ENCODE measurements at regions not wholly inside any gene's neighbourhood (a gene's known extent, or its start where the extent isn't known, plus 50 kb on each side); places are given as distances from the start of the nearest gene placed in this dataset.

GRCh38 chr15:96974761-96975160 lies 644.3 kb downstream of the NR2F2 start (continued):
- TF ChIP-seq ZNF557 (CRISPR knock-in tag; IDR thresholded peaks at IDR 0.05): no peak

DNA sequence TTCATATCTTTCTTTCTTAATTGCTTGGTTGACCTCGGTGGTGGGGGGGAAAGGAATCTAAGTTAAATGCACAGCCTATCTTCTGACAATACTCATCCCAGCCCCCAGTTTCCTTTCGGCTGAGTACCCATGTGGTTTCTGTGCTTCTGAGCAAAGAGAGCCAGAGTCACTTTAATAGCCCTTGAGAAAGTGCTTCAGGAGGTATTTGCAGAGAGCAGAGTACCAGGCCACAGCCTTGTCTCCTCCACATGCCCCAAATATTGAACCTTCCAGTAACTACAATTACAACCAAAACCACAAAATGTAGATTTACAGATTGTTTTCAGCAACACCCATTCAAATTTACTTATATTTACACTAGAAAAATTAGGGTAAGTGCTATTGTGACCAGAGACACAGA lies 647.4 kb downstream of the NR2F2 start:
- Histone ChIP-seq H3K4me2 (ENCODE audit: low read depth, low read length) (no peak overlapping the region), H3K27me3 (ENCODE audit: control insufficient read depth in 1 of 2, insufficient read depth in 2 of 2, low read length in 2 of 2) (no peaks in the 10 kb centered on the region), H3K4me1 (ENCODE audit: insufficient read depth, low read length) (no peaks in the 10 kb centered on the region), H3K9me3 (ENCODE audit: low read length) (peaks cover 60% of the 10 kb centered on the region), H3K36me3 (replicated peaks in 1 of 2; ENCODE audit: control insufficient read depth in 1 of 2, insufficient read depth in 2 of 2, low read length in 2 of 2) (no peaks in the 10 kb centered on the region), H3K4me3 (replicated peaks in 1 of 3; ENCODE audit: insufficient read depth in 1 of 3, low read depth in 2 of 3, low read length in 3 of 3) (no peak overlapping the region), H4K20me1 (ENCODE audit: insufficient read depth, low read length) (no peaks in the 10 kb centered on the region), H3K9ac (ENCODE audit: insufficient read depth, low read depth, low read length) (no peak overlapping the region), H3K27ac (ENCODE audit: extremely low read length, insufficient read depth, low read length) (no peak overlapping the region), H3K79me2 (ENCODE audit: insufficient read depth, low read length) (no peaks in the 10 kb centered on the region), H2AFZ (ENCODE audit: low read length) (no peak overlapping the region)
- ATAC-seq: no peak
- TF ChIP-seq ZNF510 (CRISPR knock-in tag; IDR thresholded peaks at IDR 0.05; ENCODE audit: low read depth) (no peak), MIXL1 (CRISPR knock-in tag; IDR thresholded peaks at IDR 0.05) (no peak), BRCA1 (CRISPR knock-in tag; IDR thresholded peaks at IDR 0.05) (no peak), NCOR1 (IDR thresholded peaks at IDR 0.05; ENCODE audit: borderline replicate concordance, low read length) (no peak), REL (CRISPR knock-in tag; conservative IDR thresholded peaks at IDR 0.05) (no peak), SP2 (CRISPR knock-in tag; IDR thresholded peaks at IDR 0.05) (no peak)
- intact Hi-C loops (cut with micrococcal nuclease; ENCODE audit: unreplicated experiment): no loop called here
- CTCF ChIA-PET (ENCODE audit: low intra/inter-chr PET ratio, low total read pairs): no interaction called here
- POLR2A ChIA-PET: no interaction called here
- in situ Hi-C loops (cut with HindIII; ENCODE audit: extremely low pct_ligation_motif_present, low pct_unique_long_range_greater_than_20kb): no loop called here
- no peak for FAIRE-seq
- no peak for DNase-seq (ENCODE audit: low spot score)
- 3% methylated on average over 2 of the region's 2 CpGs for WGBS (ENCODE audit: low lambda C conversion rate)
- BruUV-seq (replicated peaks): no TSS peak

DNA sequence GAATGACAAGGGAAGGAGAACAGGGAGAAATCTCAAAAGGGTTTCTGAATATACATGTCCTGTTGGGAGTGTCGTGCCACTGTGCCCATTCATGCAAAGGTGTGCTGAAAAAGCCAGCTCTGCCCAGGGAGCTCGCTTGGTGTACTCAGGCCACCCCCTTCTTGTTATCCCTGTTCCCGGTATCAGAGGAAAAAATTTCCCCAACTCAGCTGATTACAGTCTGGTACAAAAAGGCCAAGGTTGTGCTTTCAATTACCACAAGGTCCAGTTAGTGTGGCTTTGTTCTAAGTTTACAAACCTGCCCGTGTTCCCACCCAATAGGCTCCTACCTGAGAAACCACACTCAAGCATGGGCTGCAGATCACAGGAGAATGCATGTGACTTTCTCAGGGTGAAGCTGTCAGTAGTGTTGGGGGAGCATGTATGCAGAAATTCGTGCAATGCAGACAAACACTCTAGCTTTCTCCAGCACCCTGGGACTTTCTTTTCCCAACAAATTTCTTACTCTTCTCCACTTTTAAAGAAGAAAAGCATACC lies 648.5 kb downstream of the NR2F2 start:
- ChIA-PET POLR2A (no interaction called here), CTCF (ENCODE audit: low intra/inter-chr PET ratio, low total read pairs) (no interaction called here)
- ATAC-seq (no peak), DNase-seq (ENCODE audit: low spot score) (no peak), FAIRE-seq (no peak)
- no peaks in the 10 kb centered on the region for H3K4me1 ChIP-seq (ENCODE audit: insufficient read depth, low read length)
- no peak overlapping the region for H2AFZ ChIP-seq (ENCODE audit: low read length)
- H3K27ac ChIP-seq (ENCODE audit: extremely low read length, insufficient read depth, low read length): no peak overlapping the region
- no peaks in the 10 kb centered on the region for H3K79me2 ChIP-seq (ENCODE audit: insufficient read depth, low read length)
- peaks cover 55% of the 10 kb centered on the region for H3K9me3 ChIP-seq (ENCODE audit: low read length)
- in situ Hi-C loops (cut with HindIII; ENCODE audit: extremely low pct_ligation_motif_present, low pct_unique_long_range_greater_than_20kb) (no loop called here), intact Hi-C loops (cut with micrococcal nuclease; ENCODE audit: unreplicated experiment) (no loop called here)
- no peaks in the 10 kb centered on the region for H3K36me3 ChIP-seq (replicated peaks in 1 of 2; ENCODE audit: control insufficient read depth in 1 of 2, insufficient read depth in 2 of 2, low read length in 2 of 2)
- WGBS (ENCODE audit: low lambda C conversion rate): 3% methylated on average over 3 of the region's 5 CpGs
- BruUV-seq (replicated peaks): no TSS peak
- H4K20me1 ChIP-seq (ENCODE audit: insufficient read depth, low read length): no peaks in the 10 kb centered on the region
- no peaks in the 10 kb centered on the region for H3K27me3 ChIP-seq (ENCODE audit: control insufficient read depth in 1 of 2, insufficient read depth in 2 of 2, low read length in 2 of 2)
- no peak overlapping the region for H3K4me3 ChIP-seq (replicated peaks in 1 of 3; ENCODE audit: insufficient read depth in 1 of 3, low read depth in 2 of 3, low read length in 3 of 3)
- H3K4me2 ChIP-seq (ENCODE audit: low read depth, low read length): no peak overlapping the region
- no peak overlapping the region for H3K9ac ChIP-seq (ENCODE audit: insufficient read depth, low read depth, low read length)
- TF ChIP-seq ZFP41 (CRISPR knock-in tag; IDR thresholded peaks at IDR 0.05; ENCODE audit: borderline replicate concordance) (no peak), ZSCAN5A (CRISPR knock-in tag; IDR thresholded peaks at IDR 0.05; ENCODE audit: borderline replicate concordance) (no peak), SMAD3 (CRISPR knock-in tag; IDR thresholded peaks at IDR 0.05) (no peak), ZNF224 (CRISPR knock-in tag; IDR thresholded peaks at IDR 0.05) (no peak), POLR2A (IDR thresholded peaks at IDR 0.05; ENCODE audit: insufficient read depth in 1 of 2, low read depth in 2 of 2, low read length in 2 of 2) (no peak)
- TF ChIP-seq, protein P1, sequence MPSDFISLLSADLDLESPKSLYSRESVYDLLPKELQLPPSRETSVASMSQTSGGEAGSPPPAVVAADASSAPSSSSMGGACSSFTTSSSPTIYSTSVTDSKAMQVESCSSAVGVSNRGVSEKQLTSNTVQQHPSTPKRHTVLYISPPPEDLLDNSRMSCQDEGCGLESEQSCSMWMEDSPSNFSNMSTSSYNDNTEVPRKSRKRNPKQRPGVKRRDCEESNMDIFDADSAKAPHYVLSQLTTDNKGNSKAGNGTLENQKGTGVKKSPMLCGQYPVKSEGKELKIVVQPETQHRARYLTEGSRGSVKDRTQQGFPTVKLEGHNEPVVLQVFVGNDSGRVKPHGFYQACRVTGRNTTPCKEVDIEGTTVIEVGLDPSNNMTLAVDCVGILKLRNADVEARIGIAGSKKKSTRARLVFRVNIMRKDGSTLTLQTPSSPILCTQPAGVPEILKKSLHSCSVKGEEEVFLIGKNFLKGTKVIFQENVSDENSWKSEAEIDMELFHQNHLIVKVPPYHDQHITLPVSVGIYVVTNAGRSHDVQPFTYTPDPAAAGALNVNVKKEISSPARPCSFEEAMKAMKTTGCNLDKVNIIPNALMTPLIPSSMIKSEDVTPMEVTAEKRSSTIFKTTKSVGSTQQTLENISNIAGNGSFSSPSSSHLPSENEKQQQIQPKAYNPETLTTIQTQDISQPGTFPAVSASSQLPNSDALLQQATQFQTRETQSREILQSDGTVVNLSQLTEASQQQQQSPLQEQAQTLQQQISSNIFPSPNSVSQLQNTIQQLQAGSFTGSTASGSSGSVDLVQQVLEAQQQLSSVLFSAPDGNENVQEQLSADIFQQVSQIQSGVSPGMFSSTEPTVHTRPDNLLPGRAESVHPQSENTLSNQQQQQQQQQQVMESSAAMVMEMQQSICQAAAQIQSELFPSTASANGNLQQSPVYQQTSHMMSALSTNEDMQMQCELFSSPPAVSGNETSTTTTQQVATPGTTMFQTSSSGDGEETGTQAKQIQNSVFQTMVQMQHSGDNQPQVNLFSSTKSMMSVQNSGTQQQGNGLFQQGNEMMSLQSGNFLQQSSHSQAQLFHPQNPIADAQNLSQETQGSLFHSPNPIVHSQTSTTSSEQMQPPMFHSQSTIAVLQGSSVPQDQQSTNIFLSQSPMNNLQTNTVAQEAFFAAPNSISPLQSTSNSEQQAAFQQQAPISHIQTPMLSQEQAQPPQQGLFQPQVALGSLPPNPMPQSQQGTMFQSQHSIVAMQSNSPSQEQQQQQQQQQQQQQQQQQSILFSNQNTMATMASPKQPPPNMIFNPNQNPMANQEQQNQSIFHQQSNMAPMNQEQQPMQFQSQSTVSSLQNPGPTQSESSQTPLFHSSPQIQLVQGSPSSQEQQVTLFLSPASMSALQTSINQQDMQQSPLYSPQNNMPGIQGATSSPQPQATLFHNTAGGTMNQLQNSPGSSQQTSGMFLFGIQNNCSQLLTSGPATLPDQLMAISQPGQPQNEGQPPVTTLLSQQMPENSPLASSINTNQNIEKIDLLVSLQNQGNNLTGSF (CRISPR knock-in tag; IDR thresholded peaks at IDR 0.05): no peak

Measured in HepG2 (cell line).